Stimulated activated CD4-positive, alpha-beta T cell treated with anti-CD3 and anti-CD28 coated beads, TNF-alpha, amount 100 ng/mL, for 24 hours (primary cell): ENCODE measurements at regions not wholly inside any gene's neighbourhood (a gene's known extent, or its start where the extent isn't known, plus 50 kb on each side); places are given as distances from the start of the nearest gene placed in this dataset.

ENCODE experiments used
- DNase-seq, 3 experiments: peaks; one replicate each; pipeline ENCODE4 v3.0.0-alpha.2; 2020; ENCODE audit warnings: low read depth in 3 of 3

- no peak for DNase-seq
These were observed 306.5 kb upstream of the CBLB start for GRCh38 chr3:106175276-106175675.

- DNase-seq, result peak; percentile 18 to 61 (median 40)
These were observed 307.9 kb upstream of the CBLB start for GRCh38 chr3:106176734-106177133.

GRCh38 chr3:106182950-106183511, 314.2 kb upstream of the CBLB start:
- no peak for DNase-seq

- no peak for DNase-seq
These were observed 315.1 kb upstream of the CBLB start for GRCh38 chr3:106183762-106184391.

- DNase-seq, result no peak
These were observed 316.0 kb upstream of the CBLB start for GRCh38 chr3:106184540-106185457.

GRCh38 chr3:106185949-106186348, 317.1 kb upstream of the CBLB start:
- DNase-seq, result no peak

- no peak for DNase-seq
These were observed 321.5 kb upstream of the CBLB start for GRCh38 chr3:106190296-106190695.

GRCh38 chr3:106191211-106191610, 322.4 kb upstream of the CBLB start:
- DNase-seq, result no peak

GRCh38 chr3:106191913-106192312, 323.1 kb upstream of the CBLB start:
- no peak for DNase-seq

- DNase-seq, result no peak
These were observed 325.1 kb upstream of the CBLB start for GRCh38 chr3:106193876-106194275.

GRCh38 chr3:106194726-106195125, 325.9 kb upstream of the CBLB start:
- DNase-seq, result no peak

- no peak for DNase-seq
These were observed 328.9 kb upstream of the CBLB start for GRCh38 chr3:106197532-106198194.

- DNase-seq, result no peak
These were observed 335.5 kb upstream of the CBLB start for GRCh38 chr3:106204160-106204868.

GRCh38 chr3:106206146-106206545, 337.3 kb upstream of the CBLB start:
- DNase-seq, result no peak

GRCh38 chr3:106206613-106207012, 337.8 kb upstream of the CBLB start:
- no peak for DNase-seq

GRCh38 chr3:106208251-106208650, 339.4 kb upstream of the CBLB start:
- DNase-seq, result no peak

GRCh38 chr3:106208967-106209366, 340.2 kb upstream of the CBLB start:
- DNase-seq, result no peak

- no peak for DNase-seq
These were observed 340.7 kb upstream of the CBLB start for GRCh38 chr3:106209482-106209881.

GRCh38 chr3:106210923-106211322, 342.1 kb upstream of the CBLB start:
- DNase-seq, result no peak

- no peak for DNase-seq
These were observed 343.9 kb upstream of the CBLB start for GRCh38 chr3:106212665-106213222.

- no peak for DNase-seq
These were observed 345.1 kb upstream of the CBLB start for GRCh38 chr3:106213954-106214353.
